ENCODE measurements at regions not wholly inside any gene's neighbourhood (a gene's known extent, or its start where the extent isn't known, plus 50 kb on each side); places are given as distances from the start of the nearest gene placed in this dataset.

GRCh38 chr5:145237843-145238242 lies 597.3 kb downstream of the PRELID2 start:
- no peaks in the 10 kb centered on the region for H3K4me1 ChIP-seq (replicated peaks; ENCODE audit: insufficient read depth)
- no peaks in the 10 kb centered on the region for H4K20me1 ChIP-seq (ENCODE audit: insufficient read depth)
- no TSS peak for BruUV-seq (replicated peaks)
- H3K36me3 ChIP-seq (ENCODE audit: low read depth) = no peaks in the 10 kb centered on the region
- no peak overlapping the region for H3K4me3 ChIP-seq
- no peak for TF ChIP-seq EZH2 (IDR thresholded peaks at IDR 0.05; ENCODE audit: low read depth)
- TF ChIP-seq, protein P1, sequence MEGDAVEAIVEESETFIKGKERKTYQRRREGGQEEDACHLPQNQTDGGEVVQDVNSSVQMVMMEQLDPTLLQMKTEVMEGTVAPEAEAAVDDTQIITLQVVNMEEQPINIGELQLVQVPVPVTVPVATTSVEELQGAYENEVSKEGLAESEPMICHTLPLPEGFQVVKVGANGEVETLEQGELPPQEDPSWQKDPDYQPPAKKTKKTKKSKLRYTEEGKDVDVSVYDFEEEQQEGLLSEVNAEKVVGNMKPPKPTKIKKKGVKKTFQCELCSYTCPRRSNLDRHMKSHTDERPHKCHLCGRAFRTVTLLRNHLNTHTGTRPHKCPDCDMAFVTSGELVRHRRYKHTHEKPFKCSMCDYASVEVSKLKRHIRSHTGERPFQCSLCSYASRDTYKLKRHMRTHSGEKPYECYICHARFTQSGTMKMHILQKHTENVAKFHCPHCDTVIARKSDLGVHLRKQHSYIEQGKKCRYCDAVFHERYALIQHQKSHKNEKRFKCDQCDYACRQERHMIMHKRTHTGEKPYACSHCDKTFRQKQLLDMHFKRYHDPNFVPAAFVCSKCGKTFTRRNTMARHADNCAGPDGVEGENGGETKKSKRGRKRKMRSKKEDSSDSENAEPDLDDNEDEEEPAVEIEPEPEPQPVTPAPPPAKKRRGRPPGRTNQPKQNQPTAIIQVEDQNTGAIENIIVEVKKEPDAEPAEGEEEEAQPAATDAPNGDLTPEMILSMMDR (conservative IDR thresholded peaks at IDR 0.05) = peak; percentile 77
- H3K9me2 ChIP-seq (ENCODE audit: insufficient read depth) = no peaks in the 10 kb centered on the region
- peak in 1 of 2 experiments; percentile 37 for DNase-seq
- no peak overlapping the region for H3K27ac ChIP-seq
- POLR2A ChIA-PET (ENCODE audit: unreplicated experiment) = no interaction called here
- H3F3A ChIP-seq (ENCODE audit: insufficient read depth, low read depth) = no peaks in the 10 kb centered on the region
- CTCF ChIA-PET = interaction anchor here (0.7 to 1.2 kb wide), 2 partner anchors 23 to 782 kb away, joined by 3 read pairs; no protein-coding TSS in a partner anchor
- H3K4me2 ChIP-seq = no peak overlapping the region
- intact Hi-C loops (cut with micrococcal nuclease; ENCODE audit: unreplicated experiment) = loop anchor here (5.0 to 10.0 kb wide), 2 partner anchors 771 to 1033 kb away; no protein-coding TSS in a partner anchor
- no peaks in the 10 kb centered on the region for H3K79me2 ChIP-seq (ENCODE audit: low read depth)
- H3K27me3 ChIP-seq (ENCODE audit: insufficient read depth, low read depth) = no peaks in the 10 kb centered on the region
- no peak overlapping the region for H2AFZ ChIP-seq
- no peaks in the 10 kb centered on the region for H3K9me3 ChIP-seq (ENCODE audit: insufficient read depth, low read depth)

DNA sequence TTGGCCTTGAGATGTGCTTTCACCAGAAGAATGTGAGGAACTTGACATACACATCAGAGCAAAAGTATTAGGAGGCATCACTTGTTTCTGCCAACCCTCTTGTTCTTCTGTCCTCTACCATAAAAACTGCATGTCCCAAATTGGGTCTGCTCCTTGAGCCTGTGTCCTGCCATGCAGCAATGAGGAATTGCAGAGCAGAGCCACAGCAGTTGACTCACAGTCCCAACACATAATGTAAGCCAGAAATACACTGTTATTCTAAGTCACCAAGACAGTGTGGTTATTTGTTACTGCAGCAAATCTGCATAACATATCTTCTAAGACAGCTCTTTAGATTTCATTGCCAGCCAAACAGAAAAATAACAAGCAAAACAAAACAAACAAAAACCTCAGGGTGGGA lies 598.2 kb downstream of the PRELID2 start:
- no peaks in the 10 kb centered on the region for H3K27me3 ChIP-seq (ENCODE audit: insufficient read depth, low read depth)
- ChIA-PET POLR2A (ENCODE audit: unreplicated experiment) (no interaction called here), CTCF (interaction anchor here (0.6 kb wide), 1 partner anchor 676 kb away, joined by 4 read pairs; no protein-coding TSS in a partner anchor)
- no TSS peak for BruUV-seq (replicated peaks)
- H4K20me1 ChIP-seq (ENCODE audit: insufficient read depth) = no peaks in the 10 kb centered on the region
- no peak overlapping the region for H3K27ac ChIP-seq
- H3K4me3 ChIP-seq = no peak overlapping the region
- H3K79me2 ChIP-seq (ENCODE audit: low read depth) = no peaks in the 10 kb centered on the region
- H3K9me3 ChIP-seq (ENCODE audit: insufficient read depth, low read depth) = no peaks in the 10 kb centered on the region
- no peaks in the 10 kb centered on the region for H3F3A ChIP-seq (ENCODE audit: insufficient read depth, low read depth)
- H2AFZ ChIP-seq = no peak overlapping the region
- H3K9me2 ChIP-seq (ENCODE audit: insufficient read depth) = no peaks in the 10 kb centered on the region
- TF ChIP-seq EZH2 (IDR thresholded peaks at IDR 0.05; ENCODE audit: low read depth) = no peak
- TF ChIP-seq, protein P1 (conservative IDR thresholded peaks at IDR 0.05) = no peak
- intact Hi-C loops (cut with micrococcal nuclease; ENCODE audit: unreplicated experiment) = loop anchor here (5.0 to 10.0 kb wide), 2 partner anchors 770 to 1032 kb away; no protein-coding TSS in a partner anchor
- no peak for DNase-seq
- no peaks in the 10 kb centered on the region for H3K4me1 ChIP-seq (replicated peaks; ENCODE audit: insufficient read depth)
- no peaks in the 10 kb centered on the region for H3K36me3 ChIP-seq (ENCODE audit: low read depth)
- H3K4me2 ChIP-seq = no peak overlapping the region

DNA sequence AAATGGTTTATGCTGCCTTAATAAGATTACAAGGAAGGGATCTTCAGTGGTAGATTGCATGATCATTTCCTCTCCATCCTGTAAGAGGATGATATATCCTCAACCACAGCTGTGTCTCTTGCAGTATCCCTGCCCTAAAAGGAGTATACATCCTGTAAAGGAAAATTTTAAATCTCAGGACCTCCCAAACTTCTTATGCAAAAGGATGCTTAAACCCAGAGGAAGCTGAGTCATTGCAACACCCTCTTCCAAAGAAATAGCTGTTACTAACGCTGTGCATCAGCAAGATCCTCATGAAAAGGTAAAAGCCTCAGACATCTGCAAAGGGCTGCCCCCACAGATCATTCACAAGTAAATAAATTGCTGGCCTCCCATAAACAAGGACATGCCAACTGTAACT lies 599.0 kb downstream of the PRELID2 start:
- no peak for DNase-seq
- Histone ChIP-seq H3K36me3 (ENCODE audit: low read depth) (no peaks in the 10 kb centered on the region), H3K79me2 (ENCODE audit: low read depth) (no peaks in the 10 kb centered on the region), H4K20me1 (ENCODE audit: insufficient read depth) (no peaks in the 10 kb centered on the region), H3K9me2 (ENCODE audit: insufficient read depth) (no peaks in the 10 kb centered on the region), H2AFZ (no peak overlapping the region), H3K9me3 (ENCODE audit: insufficient read depth, low read depth) (no peaks in the 10 kb centered on the region), H3K4me2 (no peak overlapping the region), H3K4me3 (no peak overlapping the region), H3F3A (ENCODE audit: insufficient read depth, low read depth) (no peaks in the 10 kb centered on the region), H3K4me1 (replicated peaks; ENCODE audit: insufficient read depth) (no peaks in the 10 kb centered on the region), H3K27me3 (ENCODE audit: insufficient read depth, low read depth) (no peaks in the 10 kb centered on the region), H3K27ac (no peak overlapping the region)
- POLR2A ChIA-PET (ENCODE audit: unreplicated experiment) = no interaction called here
- TF ChIP-seq EZH2 (IDR thresholded peaks at IDR 0.05; ENCODE audit: low read depth) = no peak
- TF ChIP-seq, protein P1 (conservative IDR thresholded peaks at IDR 0.05) = no peak
- intact Hi-C loops (cut with micrococcal nuclease; ENCODE audit: unreplicated experiment) = loop anchor here (5.0 to 10.0 kb wide), 2 partner anchors 769 to 1031 kb away; no protein-coding TSS in a partner anchor
- no TSS peak for BruUV-seq (replicated peaks)
- CTCF ChIA-PET = interaction anchor here (0.6 kb wide), 1 partner anchor 106 kb away, joined by 4 read pairs; no protein-coding TSS in a partner anchor
